Muscle of arm (tissue), 1 donor: ENCODE measurements at regions not wholly inside any gene's neighbourhood (a gene's known extent, or its start where the extent isn't known, plus 50 kb on each side); places are given as distances from the start of the nearest gene placed in this dataset.
"Not testable (repeated sequence)": the region's sequence is repeated elsewhere in the genome, so short reads cannot be mapped to it uniquely, and the experiment has no call there.

ENCODE experiments used
- DNase-seq: peaks from one replicate; pipeline ENCODE4 v3.0.0-alpha.2; 2013

DNA sequence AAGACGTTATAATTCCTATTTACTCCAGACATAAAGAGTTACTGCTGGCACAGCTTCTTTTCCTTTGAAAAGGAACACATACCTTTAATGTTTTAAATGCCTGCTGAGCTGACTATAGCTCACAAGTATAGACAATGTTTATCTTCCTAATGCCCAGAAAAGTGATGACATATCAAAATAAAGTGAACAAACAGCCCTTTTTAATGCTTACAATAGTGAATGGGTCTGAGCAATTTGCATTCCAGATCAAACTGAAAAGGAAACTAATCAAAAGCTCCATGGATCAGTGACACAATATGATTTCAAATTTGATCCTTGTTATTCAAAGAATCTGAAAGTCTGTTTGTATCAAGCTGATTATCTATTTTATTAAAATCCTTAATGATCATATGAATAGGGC is 233.6 kb upstream of the SEMA3E start:
- DNase-seq, result no peak

DNA sequence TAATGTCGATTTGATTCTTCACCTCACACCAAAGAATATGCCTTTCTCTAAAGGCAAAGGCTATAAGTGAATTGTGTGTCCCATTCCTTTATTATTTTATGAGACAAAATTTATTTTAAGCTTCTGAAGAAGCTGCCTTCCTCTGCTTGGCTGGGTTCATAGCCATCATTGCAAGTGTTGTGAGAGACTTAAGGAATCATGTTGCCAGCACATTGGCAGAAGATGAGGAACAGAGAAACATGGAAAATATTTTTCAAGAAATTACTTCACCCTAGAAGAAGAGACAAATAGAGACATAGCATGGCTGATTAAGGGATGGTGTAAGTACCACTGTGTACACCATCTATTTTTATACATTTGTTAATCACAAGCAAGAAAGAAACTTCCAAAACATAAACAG is 230.1 kb upstream of the SEMA3E start:
- DNase-seq, result no peak

DNA sequence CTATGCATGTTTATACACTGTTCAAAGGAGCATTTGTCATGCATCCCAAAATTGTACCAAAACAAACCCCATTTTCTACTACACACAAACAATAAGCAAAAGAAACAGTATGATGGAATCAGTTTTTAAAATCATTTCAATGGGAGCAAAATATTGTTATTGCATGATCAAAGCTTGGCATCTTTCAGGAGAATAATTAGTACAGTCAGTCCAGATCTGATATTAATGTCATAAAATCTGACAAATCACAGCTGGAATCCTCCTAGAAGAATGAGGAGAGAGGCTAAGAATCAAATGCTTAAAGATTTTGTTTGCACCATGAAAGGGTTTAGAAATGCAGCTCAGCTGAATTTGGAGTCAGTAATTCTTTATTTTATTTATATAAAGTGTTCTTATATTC is 229.7 kb upstream of the SEMA3E start:
- DNase-seq, result no peak

DNA sequence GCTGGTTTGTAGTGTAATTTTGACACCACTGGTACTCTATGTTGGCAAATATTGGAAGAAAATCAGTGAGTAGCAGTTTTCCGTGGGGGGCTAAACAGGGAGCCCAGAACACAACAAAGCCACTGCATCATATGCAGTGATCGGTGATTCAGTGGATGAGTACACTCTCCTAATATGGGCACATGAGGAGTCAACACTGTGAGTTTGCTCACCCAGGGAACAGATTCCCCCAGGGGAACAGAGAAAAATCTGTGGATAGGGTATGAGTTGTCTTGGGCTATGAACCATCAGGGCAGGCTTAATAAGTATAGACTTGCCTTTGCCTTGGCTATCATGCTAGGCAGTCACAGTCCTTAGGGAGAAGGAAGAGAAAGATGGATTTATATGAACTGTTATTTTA is 227.7 kb upstream of the SEMA3E start:
- no peak for DNase-seq

DNA sequence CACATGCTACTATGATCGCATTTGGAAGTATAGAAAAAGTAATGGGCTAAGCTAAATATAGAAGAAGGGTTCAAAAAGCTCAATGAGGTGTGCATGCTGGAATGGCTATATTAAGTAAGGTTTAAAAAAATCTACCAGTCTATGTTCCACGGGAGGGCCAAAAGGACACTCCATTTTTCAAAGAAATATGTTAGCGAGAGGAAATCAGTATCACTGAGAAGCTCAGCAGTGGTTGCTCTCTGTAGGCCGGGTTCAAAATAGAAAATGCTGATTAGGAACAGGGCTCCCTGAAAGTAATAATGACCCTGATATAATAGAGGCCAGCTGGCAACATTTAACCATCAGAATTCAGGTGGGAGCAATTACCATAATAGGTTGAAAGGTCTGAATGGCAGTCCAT is 224.5 kb upstream of the SEMA3E start:
- no peak for DNase-seq

DNA sequence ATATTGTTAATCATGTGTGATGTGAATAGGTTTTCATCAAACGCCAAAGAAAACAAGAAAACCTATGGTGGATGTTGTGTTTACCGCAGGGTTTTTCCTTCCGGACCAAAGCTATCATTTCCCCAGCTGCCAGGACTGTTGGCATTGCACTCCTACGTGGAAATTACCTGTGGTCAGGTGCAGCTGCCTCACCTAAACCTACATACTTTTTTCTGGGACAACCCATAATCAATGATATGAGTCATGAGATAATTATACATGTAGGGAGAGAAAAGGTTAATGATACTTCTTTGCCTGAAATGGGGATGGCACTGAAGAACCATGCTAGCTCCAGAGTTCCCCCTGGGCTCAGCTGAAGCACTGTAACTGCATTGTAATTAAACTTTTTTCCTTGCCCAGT is 223.6 kb upstream of the SEMA3E start:
- no peak for DNase-seq

DNA sequence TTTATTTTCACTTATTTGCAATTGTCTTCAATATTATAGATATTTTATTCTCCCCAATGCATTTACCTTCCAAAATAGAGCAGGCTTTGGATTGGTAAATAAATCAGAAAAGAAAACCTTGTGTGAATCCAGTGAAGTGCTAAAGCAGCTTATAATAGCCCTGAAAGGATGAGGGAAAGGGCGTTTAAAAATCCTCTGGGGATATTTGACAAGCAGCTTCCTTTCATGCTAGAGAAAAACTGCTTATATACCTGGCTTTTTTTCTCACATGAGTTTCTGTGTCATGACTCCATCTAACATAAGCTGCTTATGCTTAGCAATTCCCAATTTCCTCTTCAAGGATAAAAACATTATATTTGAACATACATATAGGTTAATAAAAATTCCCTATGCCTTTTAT is 221.6 kb upstream of the SEMA3E start:
- no peak for DNase-seq

DNA sequence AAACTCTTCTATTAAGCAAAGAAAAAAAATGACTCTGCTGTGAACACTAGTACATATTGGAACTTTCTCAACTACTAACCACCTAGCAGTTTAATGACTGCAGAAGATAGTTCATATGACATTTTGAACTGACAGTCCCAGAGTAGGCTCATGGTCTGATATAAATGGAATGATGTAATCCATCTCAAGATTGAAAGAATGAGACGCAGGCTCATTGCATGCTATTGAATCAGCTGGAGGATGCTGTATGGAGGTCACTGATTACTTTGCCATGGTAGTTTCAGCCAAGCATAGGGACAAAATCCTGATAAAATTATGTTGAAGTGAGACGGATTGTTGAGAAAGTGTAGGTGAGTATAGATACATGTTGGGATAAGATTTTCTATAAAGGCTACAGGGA is 217.6 kb upstream of the SEMA3E start:
- no peak for DNase-seq

DNA sequence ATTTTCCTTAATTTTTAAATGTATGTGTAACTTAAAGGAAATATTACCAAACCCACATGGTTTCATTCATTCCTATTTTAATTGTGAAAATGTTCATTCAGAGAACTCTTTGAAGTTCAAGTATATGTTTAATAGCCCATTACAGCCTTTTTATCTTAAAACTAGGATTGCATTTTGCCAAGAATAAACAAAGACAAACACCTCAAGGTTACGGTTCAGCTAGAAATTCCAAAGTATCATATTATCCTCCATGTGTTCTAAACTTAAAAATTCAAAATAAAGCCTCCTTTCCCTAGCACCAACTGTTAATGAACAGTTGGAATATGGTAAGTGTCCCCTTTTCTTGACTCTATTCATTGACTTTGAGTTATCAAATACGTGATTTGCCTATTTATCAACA is 215.6 kb upstream of the SEMA3E start:
- DNase-seq, result no peak

DNA sequence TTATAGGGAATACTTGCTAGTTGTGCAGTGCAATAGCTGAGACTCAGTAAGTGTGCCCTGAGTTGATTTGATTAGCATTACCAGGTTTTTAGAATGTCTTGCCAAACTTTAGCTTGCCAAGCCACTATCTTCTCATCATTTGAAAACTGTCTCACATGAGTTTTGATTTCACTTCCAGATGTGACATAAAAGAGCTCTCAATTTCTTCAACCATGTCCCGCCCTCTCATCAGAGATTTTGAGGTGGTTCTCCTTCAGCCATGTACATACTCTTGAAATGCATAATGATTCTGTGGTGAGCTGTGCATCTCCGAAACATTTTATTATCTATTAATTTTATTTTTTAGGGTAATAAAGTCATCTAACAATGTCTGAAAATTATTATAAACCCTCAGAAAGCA is 215.0 kb upstream of the SEMA3E start:
- DNase-seq, result no peak

DNA sequence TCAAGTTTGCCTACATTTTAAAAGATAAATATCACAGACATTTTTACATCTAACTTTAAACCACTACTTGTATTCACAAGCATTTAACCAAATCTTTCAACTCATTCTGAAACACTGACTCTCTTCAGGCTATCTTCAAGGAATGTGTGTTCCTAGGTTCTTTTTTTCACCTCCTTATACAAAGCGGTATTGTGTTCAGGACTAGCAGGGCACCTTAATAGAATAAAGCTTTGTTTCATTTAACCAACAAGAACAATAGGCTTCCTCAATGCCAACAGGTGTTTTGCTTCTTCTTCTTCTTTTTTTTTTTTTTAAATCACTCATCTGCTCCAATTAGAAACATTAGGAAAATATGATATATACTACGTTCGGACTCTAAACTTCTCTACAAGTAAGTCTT is 212.9 kb upstream of the SEMA3E start:
- DNase-seq, result no peak

DNA sequence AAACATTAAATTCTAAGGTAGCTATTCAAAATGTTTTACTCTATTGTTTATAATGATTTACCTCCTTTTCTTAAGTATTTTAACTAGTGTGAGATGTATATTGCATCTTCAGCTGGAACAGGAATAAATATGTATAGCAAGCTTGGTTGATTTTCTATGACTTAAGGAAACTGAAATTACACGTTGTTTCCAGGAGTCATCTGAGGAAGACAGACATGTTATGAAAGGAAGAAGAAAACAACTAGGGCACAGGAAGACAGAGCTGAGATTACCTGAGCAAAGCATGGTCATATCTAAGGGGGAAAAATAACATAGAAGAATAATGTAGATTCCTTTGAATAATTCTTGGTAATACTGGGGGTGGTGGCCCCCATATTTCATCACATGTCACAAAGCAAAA is 210.9 kb upstream of the SEMA3E start:
- DNase-seq, result no peak

DNA sequence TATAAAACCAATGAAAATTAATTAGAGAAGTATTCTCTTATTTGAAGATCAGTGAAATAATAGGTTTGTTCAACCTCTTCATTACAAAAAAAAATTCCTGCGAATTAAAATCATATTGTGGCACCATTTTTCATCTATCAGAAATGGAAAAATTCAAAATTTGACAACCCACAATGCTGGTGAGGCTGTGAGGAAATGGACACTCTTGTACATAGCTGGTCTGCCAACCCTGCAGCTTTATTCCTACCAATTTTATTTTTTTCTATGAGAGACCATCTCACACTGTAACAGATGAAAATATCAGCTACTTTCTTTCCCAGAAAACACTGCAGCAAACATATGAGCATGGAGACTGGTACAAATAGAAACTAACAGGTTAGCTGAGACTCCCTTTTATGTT is 208.8 kb upstream of the SEMA3E start:
- DNase-seq, result no peak

DNA sequence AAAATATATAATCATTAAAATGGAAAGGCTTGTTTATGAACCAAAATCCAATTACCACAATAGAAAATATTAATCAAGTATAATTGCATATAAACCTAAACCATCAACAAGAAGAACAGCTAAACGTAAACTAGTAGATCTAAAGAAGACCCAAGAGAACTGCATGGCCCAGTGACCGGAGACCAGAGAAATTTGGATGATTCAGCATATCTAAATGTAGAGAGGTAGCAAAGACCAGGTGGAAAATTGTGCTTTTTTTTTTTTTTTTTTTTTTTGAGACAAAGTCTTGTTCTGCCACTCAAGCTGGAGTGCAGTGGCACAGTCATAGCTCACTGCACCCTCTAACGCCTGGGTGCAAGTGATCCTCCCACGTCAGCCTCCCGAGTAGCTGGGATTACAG is 207.2 kb upstream of the SEMA3E start:
- DNase-seq, result no peak

DNA sequence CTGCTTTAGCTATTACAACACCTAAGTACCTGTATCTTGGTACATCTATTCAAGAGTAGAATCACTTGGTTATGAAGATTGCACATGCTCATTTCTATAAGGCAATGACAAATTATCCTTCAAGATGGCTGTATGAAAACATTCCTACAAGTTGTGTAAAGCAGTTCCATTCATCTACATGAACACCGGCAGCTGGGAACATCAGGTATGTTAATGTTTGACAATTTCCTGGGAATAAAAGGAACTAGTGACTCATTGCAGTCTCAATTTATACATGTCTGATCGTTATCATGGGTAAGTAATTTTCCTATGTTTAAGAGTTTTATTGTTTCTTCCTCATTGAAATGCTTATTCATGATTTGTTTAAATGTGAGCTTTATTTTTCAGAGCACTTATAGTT is 203.2 kb upstream of the SEMA3E start:
- DNase-seq, result no peak

DNA sequence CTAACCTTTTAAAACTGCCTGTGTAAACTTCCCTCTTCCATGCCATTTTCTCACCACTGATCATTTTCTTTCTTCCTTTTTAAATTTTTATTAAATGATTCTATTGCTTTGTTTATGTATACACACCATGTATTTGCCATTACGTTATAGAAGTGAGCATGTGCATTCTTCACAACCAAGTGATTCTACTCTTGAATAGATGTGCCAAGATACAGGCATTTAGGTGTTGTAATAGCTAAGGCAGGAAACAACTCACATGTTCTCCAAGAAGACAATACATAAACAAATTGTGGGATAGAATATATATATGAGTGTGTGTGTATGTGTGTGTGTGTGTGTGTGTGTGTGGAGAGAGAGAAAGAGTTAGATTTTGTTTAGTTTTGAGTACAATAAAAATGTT is 202.6 kb upstream of the SEMA3E start:
- no peak for DNase-seq

DNA sequence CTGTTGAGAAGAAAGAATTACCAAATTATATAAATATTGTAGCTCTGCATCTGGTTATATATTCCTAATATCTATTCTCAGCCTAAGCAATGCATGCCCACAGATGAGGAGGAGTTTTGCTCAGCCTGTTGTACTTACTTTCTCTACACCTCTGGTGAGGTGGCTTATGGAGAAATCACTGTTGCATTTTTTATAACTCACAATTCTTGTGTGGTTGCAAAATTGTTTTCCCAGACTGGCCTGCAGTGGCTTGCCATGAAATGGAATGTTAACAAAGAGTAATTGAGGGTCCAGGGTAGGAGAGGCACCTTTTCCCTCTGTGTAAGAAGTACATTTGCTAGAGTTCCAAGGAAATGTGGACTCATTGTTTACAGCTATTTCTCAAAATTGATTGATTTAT is 202.0 kb upstream of the SEMA3E start:
- DNase-seq, result no peak

DNA sequence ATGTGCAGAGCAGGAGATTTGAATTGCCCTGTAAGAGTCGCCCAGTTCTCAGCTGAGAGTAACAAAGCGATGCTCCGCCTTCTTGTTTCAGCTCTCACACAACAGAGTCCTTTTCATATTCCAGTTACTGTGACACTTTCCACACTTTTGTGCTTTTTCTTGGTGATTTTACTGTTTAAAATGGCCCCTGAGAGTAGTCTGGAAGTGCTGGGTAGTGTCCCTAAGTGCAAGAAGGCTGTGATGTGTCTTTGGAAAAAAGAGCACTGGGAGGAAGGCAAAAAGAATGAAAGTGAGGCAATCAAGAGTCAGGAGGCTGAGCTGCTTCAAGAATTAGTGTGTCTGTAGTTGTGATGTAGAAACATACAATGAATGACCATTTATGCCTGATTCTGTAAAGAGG is 201.2 kb upstream of the SEMA3E start:
- no peak for DNase-seq

DNA sequence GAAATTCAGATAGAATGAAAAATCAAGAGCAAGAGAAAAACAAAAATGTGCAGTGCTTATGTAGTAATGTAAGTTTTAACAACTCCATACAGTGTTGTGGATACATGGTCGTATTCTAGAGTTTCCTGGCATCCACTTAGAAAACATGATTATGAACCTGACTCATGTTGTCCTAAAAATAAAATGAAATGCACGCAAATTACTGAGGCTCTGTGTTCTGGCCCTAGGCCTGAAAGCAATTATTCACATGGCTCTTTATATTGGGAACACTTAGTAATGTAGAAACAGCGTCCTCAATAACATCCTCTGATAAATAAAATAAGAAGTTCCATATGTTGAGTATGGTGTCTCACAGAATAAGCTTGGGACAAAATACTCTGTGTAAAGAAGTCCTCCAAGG is 200.2 kb upstream of the SEMA3E start:
- no peak for DNase-seq

DNA sequence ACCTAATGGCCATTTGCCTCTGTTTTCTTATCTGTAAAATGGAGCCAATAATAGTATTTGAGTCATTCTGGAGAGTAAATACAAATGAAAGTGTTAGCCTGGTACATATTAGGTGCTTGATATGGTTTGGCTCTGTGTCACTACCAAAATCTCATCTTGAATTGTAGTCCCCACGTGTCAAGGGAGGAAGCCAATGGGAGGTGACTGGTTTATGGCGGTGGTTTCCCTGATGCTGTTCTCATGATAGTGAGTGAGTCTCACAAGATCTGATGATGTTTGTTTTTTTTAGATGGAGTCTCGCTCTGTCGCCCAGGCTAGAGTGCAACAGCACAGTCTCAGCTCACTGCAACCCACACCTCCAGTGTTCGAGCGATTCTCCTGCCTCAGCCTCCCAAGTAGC is 194.0 kb upstream of the SEMA3E start:
- DNase-seq, result no peak

DNA sequence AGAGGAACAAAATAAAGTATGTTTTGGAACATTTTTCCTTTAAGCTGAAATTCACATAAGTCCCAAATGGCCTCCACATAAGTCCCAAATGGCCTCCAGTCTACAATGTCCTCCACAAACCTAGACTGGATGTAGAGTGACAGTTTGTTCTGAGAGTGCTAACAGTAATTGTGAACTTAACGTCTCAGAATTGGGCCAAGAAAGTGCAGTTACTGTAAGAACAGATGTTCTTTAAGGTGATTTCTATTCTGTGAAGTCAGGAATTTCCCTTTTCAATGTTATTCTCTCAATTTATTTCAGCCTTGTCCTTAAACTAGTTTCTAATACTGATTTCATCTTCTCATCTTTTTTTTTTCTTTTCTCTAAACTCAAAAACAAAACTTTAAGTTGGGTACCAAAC is 188.7 kb upstream of the SEMA3E start:
- no peak for DNase-seq

DNA sequence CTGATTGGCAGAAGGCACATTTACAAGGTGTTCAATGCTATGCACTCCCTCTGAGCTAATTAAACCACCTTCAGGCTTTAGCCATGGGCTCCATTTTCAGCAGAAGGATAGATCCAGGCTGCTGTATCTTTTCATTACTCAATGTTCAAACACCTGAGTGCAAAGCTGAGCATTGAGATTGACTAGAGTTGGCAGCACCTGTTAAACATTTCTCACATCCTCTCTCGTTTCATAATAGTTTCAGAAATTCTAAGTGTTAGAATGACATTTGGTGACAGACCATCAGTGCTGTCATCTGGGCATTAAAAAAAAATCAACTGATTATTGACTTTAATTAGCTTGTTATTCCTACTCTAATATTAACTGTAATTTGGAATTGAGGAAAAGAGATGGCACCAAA is 187.1 kb upstream of the SEMA3E start:
- DNase-seq, result no peak

DNA sequence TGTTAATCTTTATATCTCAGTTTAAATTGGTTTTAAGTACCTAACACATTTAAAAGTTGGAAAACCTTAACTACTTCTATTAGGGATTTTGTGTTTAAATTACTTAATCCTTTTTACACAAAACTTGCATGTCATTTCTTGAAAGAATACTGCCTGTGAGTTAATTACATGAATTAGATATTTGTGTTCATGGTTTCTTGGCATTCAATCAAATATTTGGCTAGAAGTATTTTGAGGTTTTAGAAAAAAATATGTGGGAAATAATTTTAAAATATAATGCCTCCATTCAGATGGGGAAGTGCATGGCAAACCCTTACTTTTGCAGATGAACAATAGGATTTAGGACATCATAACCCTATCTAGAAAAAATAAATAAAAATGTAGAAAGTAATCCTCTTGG is 186.5 kb upstream of the SEMA3E start:
- no peak for DNase-seq

DNA sequence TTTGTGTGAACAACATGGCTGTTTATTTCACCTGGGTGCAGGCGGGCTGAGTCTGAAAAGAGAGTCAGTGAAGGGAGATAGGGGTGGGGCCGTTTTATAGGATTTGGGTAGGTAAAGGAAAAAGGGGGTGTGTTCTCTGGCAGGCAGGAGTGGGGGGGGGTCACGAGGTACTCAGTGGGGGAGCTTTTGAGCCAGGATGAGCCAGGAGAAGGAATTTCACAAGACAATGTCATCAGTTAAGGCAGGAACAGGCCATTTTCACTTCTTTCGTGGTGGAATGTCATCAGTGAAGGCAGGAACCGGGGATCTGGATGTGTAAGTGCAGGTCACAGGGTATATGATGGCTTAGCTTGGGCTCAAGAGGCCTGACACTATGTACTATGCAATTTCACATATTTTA is 184.8 kb upstream of the SEMA3E start:
- not testable (repeated sequence) for DNase-seq

DNA sequence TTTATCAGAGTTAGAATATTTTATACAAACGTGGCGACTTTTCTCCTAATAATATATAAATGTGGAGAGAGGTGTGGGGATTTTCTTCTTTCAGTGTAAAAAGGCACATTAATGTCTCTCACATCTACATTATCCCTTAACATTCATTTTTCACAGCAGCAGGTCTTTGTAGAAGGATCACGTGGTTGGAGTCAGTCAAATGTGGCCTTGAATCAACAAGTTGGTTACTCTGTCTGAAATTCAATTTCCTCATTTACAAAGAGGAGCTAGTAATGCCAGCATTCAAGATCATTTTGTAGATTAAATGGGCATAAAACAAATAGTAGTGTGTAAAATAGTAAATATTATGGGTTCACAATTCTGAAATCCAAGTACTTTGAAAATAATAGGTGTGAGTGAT is 183.1 kb upstream of the SEMA3E start:
- no peak for DNase-seq

DNA sequence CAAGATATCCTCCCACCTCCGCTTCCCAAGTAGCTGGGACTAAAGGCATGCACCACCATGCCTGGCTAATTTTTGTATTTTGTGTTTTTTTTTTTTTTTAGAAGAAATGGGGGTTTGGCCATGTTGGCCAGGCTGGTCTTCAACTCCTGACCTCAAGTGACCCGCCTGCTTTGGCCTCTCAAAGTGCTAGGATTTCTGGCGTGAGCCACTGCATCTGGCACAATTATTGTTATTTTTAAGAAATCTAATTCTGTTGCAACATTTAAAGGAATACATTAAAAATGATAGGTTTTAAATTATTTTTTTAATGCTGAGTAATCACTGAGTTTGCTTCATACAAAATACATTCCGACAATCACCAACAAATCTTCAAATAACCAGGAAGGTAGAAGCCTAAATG is 178.1 kb upstream of the SEMA3E start:
- DNase-seq, result no peak
